Activated CD4-positive, alpha-beta T cell treated with anti-CD3 and anti-CD28 coated beads, Interleukin-2, amount 50 U/mL, for 16 hours (primary cell): ENCODE measurements at regions not wholly inside any gene's neighbourhood (a gene's known extent, or its start where the extent isn't known, plus 50 kb on each side); places are given as distances from the start of the nearest gene placed in this dataset.
"Not testable (repeated sequence)": the region's sequence is repeated elsewhere in the genome, so short reads cannot be mapped to it uniquely, and the experiment has no call there.

Source experiments
- DNase-seq: peaks from one replicate; pipeline ENCODE4 v3.0.0-alpha.2; 2020

GRCh38 chr12:67088401-67089118, 180.6 kb upstream of the CAND1 start:
- DNase-seq, result no peak

DNA sequence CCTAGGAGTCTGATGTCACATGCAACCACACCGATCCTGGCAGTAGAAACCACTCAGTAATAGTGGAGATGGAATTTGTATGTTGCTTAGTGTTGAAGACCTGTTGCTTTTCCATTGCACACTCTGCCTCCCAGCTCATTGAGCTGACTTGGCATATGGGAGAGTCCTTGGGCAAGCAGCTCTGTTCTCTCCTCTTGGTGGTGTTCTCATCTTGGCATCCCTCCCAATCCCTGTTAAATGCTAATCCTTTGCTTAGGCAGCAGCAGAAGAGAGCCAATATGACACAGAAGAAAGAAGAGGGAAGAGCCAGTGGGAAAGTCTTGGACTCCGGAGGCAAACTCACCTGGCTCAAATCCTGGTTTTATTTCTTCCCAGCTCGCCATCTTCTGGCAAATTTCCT, 178.0 kb upstream of the CAND1 start:
- no peak for DNase-seq

DNA sequence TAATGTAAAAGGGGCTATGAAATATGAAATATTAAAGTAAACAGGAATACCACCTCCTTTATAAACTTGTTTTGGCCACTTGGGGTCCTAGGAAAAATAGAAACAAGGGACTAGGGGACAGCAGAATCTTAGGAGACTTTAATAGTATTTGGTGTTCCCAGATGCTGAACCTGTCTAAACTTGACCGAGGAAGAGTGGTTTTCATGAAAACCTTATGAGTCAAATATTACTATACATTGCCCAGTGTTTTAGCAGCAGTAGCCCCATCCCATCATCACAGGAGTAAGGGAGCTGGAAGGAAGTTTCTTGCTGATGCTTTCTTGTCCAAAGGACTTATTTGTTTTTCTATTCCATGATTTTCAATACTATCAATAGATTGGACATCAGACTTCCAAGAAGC, 177.5 kb upstream of the CAND1 start:
- DNase-seq, result no peak

DNA sequence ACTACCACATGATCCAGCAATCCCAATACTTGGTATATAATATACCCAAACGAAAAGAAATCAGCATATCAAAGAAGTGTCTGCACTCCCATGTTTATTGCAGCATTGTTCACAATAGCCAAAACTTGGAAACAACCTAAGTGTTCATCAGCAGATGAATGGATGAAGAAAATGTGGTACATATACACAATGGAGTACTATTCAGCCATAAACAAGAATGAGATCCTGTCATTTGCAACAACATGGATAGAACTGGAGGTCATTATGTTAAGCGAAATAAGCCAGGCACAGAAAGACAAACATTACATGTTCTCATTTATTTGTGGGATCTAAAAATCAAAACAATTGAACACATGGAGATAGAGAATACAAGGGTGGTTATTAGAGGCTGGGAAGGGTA, 176.2 kb upstream of the CAND1 start:
- DNase-seq, result not testable (repeated sequence)

GRCh38 chr12:67096533-67097318, 172.4 kb upstream of the CAND1 start:
- DNase-seq, result no peak

GRCh38 chr12:67099858-67100257, 169.3 kb upstream of the CAND1 start:
- no peak for DNase-seq

GRCh38 chr12:67103521-67103920, 165.6 kb upstream of the CAND1 start:
- no peak for DNase-seq

DNA sequence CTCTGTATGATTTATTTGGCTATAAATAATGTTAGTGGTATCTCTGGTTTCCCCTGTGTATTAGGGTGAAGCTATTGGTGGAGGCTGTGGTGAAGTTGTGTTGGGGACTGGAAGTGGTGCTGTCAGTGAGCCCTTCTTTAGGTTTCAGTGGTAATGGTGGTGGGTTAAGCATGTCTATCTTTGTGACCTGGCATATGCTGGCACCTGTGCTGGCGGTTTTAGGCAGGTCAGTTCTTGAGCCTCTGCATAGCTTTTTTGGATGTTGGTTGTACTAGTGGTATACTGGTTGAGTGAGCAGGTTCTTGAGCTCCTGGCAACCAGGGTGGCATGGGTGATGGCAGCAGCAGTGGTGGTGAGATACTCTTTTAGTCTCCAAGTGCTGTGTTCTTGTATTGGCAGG, 161.9 kb upstream of the CAND1 start:
- DNase-seq, result no peak

GRCh38 chr12:67107751-67108269, 161.3 kb upstream of the CAND1 start:
- DNase-seq, result no peak

DNA sequence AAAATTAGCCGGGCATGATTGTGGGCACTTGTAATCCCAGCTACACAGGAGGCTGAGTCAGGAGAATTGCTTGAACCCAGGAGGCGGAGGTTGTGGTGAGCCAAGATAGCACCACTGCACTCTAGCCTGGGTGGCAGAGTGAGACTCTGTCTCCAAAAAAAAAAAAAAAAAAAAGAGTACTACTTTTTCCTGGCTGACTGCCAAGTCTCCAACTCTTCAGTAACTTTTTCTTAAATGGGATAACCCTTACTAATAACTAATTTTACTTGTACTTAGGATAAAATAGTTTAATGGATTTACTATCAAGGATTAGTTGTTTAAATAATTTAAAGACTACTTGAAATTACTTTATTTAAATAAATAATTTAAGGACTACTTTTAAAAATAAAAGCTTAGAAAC, 158.8 kb upstream of the CAND1 start:
- DNase-seq, result not testable (repeated sequence)

DNA sequence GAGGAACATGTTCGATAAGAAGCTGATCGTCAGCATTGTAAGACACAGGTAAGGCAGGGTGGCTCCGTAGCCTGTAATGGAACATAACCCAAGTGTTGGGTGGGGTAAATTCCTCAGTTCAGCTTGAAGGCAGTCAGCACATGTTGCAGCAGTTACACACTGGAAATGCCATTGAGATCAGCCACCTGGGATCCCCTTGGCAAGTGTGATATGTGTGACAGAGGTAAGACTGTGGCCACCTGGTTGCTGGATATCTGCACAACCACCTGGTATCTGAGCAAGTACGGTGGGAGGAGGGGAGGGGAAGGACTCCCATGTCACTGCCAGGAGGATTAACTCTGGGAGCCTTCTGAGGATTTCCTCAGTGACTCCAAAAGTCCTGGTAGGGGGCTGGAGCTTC, 158.0 kb upstream of the CAND1 start:
- DNase-seq, result no peak

- DNase-seq, result no peak
Observed at GRCh38 chr12:67112586-67112985, 156.6 kb upstream of the CAND1 start.

DNA sequence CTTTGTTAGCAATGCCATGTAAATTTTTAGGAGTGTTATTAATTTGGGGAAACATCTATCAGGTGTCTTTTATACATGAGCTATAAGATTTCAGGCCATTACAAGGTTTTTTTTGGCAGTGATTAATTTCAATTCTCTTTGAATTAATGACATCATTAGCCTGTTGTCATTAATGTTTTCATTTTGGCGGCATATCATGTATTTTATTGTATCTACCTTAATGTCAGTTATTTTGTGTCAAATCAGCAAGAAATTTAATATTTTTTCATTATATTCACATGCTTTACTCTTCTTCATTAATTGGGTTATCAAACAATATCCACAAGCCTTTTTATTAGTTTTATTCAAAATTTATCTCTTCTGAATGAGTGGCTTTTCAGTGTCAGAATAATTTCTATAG, 153.0 kb upstream of the CAND1 start:
- no peak for DNase-seq

DNA sequence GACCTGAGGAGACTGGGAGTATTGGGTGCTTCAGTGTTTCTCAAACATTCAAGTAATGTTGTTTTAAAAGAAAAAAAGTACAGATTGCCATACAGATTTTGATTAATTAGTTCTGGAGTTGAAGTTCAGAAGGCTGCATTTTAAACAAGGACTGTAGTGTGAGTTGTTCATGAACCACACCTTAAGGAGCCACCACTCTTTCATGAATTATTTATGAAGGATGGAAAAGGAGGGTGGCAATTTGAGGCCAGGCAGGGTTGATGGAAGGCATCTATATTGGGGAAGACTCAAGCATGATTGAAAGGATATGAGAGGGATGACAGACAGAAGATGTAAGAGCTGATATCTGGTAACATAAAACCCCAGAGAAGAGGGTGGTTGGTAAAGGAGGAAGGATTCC, 146.6 kb upstream of the CAND1 start:
- no peak for DNase-seq

DNA sequence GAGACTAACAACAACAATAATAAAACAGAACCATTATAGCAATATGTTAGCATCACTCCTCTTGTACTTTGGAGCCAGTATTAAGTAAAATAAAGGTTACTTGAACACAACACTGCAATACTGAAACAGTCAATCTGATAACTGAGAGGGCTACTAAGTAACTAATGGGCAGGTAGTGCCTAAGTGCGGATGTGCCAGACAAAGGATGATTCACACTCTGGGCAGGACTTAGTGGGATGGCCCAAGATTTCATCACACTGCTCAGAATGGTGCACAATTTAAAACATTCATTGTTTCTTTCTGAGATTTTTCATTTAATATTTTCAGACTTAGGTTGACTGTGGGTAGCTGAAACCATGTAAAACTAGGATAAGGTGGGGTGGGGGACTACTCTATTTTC, 131.9 kb upstream of the CAND1 start:
- no peak for DNase-seq

- DNase-seq, result peak; percentile 25
Observed at GRCh38 chr12:67141296-67142018, 127.7 kb upstream of the CAND1 start.

- no peak for DNase-seq
Observed at GRCh38 chr12:67145692-67146091, 123.5 kb upstream of the CAND1 start.

DNA sequence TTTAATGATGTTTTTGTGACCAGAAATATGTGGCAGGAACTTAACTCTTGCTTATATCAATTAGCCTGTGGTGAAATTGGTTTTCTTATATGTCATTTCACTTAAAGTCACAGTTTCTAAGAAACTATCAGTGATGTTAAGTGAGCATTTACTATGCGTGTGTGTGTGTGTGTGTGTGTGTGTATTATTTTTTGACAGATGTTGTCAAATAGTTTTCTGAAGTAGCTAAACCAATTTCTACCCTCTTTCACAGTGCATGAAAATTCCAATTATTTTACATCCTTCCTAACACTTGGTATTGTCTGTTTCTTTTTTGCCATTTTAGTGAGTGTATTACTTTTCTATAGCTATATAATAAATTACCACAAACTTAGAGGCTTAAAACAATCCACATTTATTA, 122.1 kb upstream of the CAND1 start:
- DNase-seq, result no peak

GRCh38 chr12:67147447-67147846, 121.7 kb upstream of the CAND1 start:
- DNase-seq, result peak; percentile 5

GRCh38 chr12:67148265-67148664, 120.9 kb upstream of the CAND1 start:
- DNase-seq, result no peak

DNA sequence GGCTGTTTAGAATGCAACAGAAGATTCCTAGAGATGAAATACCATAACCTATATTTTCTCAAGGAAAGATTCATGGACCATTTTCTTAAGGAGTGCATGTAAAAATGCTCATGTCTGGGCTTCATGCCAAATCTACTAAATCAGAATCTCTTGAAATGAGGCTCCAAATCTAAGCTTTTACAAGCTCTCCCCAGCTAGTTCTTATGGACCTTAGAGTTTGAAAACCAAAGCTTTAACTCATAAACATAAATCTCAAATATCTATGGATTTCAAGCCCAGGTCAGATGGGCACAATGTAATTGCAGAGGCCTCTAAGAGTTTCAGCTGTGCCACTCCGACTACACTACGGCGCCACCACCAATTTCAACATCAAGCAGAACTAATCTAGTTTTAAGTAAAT, 117.3 kb upstream of the CAND1 start:
- DNase-seq, result no peak

DNA sequence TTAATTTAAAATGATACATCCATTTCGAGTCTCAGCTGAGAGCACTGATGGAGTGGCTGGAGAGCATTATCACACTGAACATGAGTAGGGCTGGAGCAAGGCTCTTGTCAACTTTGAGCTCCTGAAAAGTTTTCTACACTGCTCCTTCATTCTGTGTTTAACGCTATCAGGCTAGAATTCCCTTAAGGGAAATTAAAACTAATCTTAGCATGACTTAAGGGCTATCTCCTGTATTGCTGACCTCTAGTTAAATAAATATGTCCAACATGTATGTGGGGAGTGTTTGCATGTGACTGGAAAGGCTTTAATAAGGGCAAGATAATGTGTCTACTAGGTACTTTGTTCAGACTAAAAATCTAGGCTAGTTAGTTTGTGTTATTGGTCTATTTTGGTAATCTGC, 116.7 kb upstream of the CAND1 start:
- no peak for DNase-seq

- no peak for DNase-seq
Observed at GRCh38 chr12:67154901-67155300, 114.3 kb upstream of the CAND1 start.

GRCh38 chr12:67155863-67156262, 113.3 kb upstream of the CAND1 start:
- no peak for DNase-seq
